ENCODE measurements at regions not wholly inside any gene's neighbourhood (a gene's known extent, or its start where the extent isn't known, plus 50 kb on each side); places are given as distances from the start of the nearest gene placed in this dataset.

GRCh38 chr2:198309081-198309480 lies 504.7 kb downstream of the PLCL1 start:
- H3K36me3 ChIP-seq (ENCODE audit: control insufficient read depth in 4 of 4, insufficient read depth in 4 of 4, low read length in 3 of 4): no peaks in the 10 kb centered on the region
- H3K4me3 ChIP-seq (ENCODE audit: control insufficient read depth in 1 of 7, extremely low read depth in 1 of 7, insufficient read depth in 4 of 7, low read depth in 2 of 7, low read length in 6 of 7): no peak overlapping the region
- no peaks in the 10 kb centered on the region for H3K4me1 ChIP-seq (ENCODE audit: control extremely low read depth in 1 of 4, control insufficient read depth in 4 of 4, insufficient read depth in 4 of 4, low read length in 3 of 4)
- ChIA-PET CTCF (interaction anchor here (0.8 to 1.5 kb wide), 6 partner anchors 10 to 1634 kb away, joined by 3 to 8 read pairs (median 3); no protein-coding TSS in a partner anchor), POLR2A (no interaction called here)
- H3K9me3 ChIP-seq (ENCODE audit: control extremely low read depth in 1 of 5, control insufficient read depth in 4 of 5, insufficient read depth in 2 of 5, low read depth in 1 of 5, low read length in 4 of 5): no peaks in the 10 kb centered on the region
- DNase-seq: no peak
- 83% methylated on average over 1 of the region's 1 CpG for WGBS (ENCODE audit: insufficient coverage)
- no peak overlapping the region for H3K27ac ChIP-seq (ENCODE audit: insufficient read depth in 1 of 2, low read depth in 1 of 2, low read length in 2 of 2, poor library complexity in 1 of 2, severe bottlenecking in 2 of 2)
- peaks cover 4 to 36% (median 18%) of the 10 kb centered on the region in 5 experiments for H3K27me3 ChIP-seq (replicated peaks in 2 of 5; ENCODE audit: control insufficient read depth in 4 of 5, insufficient read depth in 5 of 5, low read length in 4 of 5)

DNA sequence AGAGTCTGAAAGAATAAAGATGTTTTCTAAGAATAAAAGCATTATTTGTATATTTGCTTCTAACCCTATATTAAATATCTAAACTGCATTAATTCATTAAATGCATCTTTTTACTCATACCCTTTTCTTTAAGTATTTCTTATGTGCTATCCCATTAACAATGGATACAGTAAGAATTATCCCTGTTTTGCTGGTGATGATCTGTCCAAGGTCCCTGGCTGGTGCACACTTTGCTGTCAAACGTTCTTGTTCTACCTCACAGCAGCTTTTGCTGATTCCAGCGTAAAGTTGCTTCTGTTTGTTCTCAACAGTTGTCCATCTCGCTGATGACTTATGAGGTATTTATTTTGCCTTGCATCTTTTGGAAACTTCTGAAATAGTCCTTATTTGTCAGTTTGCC lies 504.0 kb downstream of the PLCL1 start:
- POLR2A ChIA-PET: no interaction called here
- H3K4me3 ChIP-seq (ENCODE audit: control insufficient read depth in 1 of 7, extremely low read depth in 1 of 7, insufficient read depth in 4 of 7, low read depth in 2 of 7, low read length in 6 of 7): no peak overlapping the region
- no peak overlapping the region for H3K27ac ChIP-seq (ENCODE audit: insufficient read depth in 1 of 2, low read depth in 1 of 2, low read length in 2 of 2, poor library complexity in 1 of 2, severe bottlenecking in 2 of 2)
- WGBS (ENCODE audit: insufficient coverage): 100% methylated on average over 3 of the region's 3 CpGs
- no peaks in the 10 kb centered on the region for H3K9me3 ChIP-seq (ENCODE audit: control extremely low read depth in 1 of 5, control insufficient read depth in 4 of 5, insufficient read depth in 2 of 5, low read depth in 1 of 5, low read length in 4 of 5)
- H3K4me1 ChIP-seq (ENCODE audit: control extremely low read depth in 1 of 4, control insufficient read depth in 4 of 4, insufficient read depth in 4 of 4, low read length in 3 of 4): no peaks in the 10 kb centered on the region
- no peak for DNase-seq
- CTCF ChIA-PET: interaction anchor here (1.4 kb wide), 1 partner anchor 1156 kb away, joined by 3 read pairs; no protein-coding TSS in a partner anchor
- H3K36me3 ChIP-seq (ENCODE audit: control insufficient read depth in 4 of 4, insufficient read depth in 4 of 4, low read length in 3 of 4): no peaks in the 10 kb centered on the region
- H3K27me3 ChIP-seq (replicated peaks in 2 of 5; ENCODE audit: control insufficient read depth in 4 of 5, insufficient read depth in 5 of 5, low read length in 4 of 5): peaks cover 4 to 29% (median 16%) of the 10 kb centered on the region in 5 experiments

- CTCF ChIA-PET: interaction anchor here (3.0 kb wide), 1 partner anchor 10 kb away, joined by 10 read pairs; no protein-coding TSS in a partner anchor
- Histone ChIP-seq H3K9me3 (ENCODE audit: control extremely low read depth in 1 of 5, control insufficient read depth in 4 of 5, insufficient read depth in 2 of 5, low read depth in 1 of 5, low read length in 4 of 5) (no peaks in the 10 kb centered on the region), H3K36me3 (ENCODE audit: control insufficient read depth in 4 of 4, insufficient read depth in 4 of 4, low read length in 3 of 4) (no peaks in the 10 kb centered on the region), H3K4me1 (ENCODE audit: control extremely low read depth in 1 of 4, control insufficient read depth in 4 of 4, insufficient read depth in 4 of 4, low read length in 3 of 4) (no peaks in the 10 kb centered on the region), H3K27me3 (replicated peaks in 2 of 5; ENCODE audit: control insufficient read depth in 4 of 5, insufficient read depth in 5 of 5, low read length in 4 of 5) (peaks cover 2 to 18% (median 10%) of the 10 kb centered on the region in 5 experiments), H3K4me3 (ENCODE audit: control insufficient read depth in 1 of 7, extremely low read depth in 1 of 7, insufficient read depth in 4 of 7, low read depth in 2 of 7, low read length in 6 of 7) (no peak overlapping the region), H3K27ac (ENCODE audit: insufficient read depth in 1 of 2, low read depth in 1 of 2, low read length in 2 of 2, poor library complexity in 1 of 2, severe bottlenecking in 2 of 2) (no peak overlapping the region)
- DNase-seq: no peak
- POLR2A ChIA-PET: no interaction called here
- 93% methylated on average over 3 of the region's 3 CpGs for WGBS (ENCODE audit: insufficient coverage)
Measured at GRCh38 chr2:198307093-198307492, 502.7 kb downstream of the PLCL1 start.

DNA sequence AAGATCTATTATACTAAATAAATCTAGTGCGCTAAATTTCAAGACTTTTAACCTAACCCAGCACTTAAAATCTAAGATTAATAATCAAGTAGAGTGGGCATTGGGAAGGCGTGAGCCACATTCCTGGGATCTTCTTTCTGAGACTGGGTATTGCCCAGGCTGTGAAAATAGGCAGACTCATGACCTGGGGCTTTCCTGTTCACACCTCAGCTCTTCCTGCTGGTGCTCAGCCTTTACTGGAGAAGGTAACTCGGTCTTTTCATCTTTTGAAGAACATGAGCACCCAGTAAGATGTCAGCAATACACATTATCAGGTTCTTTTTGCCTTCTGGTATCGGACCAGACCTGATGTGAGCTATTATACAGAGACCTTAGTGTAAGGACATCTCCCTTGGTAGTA lies 500.5 kb downstream of the PLCL1 start:
- H3K27me3 ChIP-seq (replicated peaks in 2 of 5; ENCODE audit: control insufficient read depth in 4 of 5, insufficient read depth in 5 of 5, low read length in 4 of 5): peaks cover 0 to 7% (median 2%) of the 10 kb centered on the region in 5 experiments
- ChIA-PET POLR2A (no interaction called here), CTCF (interaction anchor here (0.7 to 3.0 kb wide), 6 partner anchors 8 to 1184 kb away, joined by 3 to 10 read pairs (median 4); no protein-coding TSS in a partner anchor)
- DNase-seq: no peak
- 90% methylated on average over 3 of the region's 4 CpGs for WGBS (ENCODE audit: insufficient coverage)
- H3K4me3 ChIP-seq (ENCODE audit: control insufficient read depth in 1 of 7, extremely low read depth in 1 of 7, insufficient read depth in 4 of 7, low read depth in 2 of 7, low read length in 6 of 7): no peak overlapping the region
- H3K36me3 ChIP-seq (ENCODE audit: control insufficient read depth in 4 of 4, insufficient read depth in 4 of 4, low read length in 3 of 4): no peaks in the 10 kb centered on the region
- no peaks in the 10 kb centered on the region for H3K4me1 ChIP-seq (ENCODE audit: control extremely low read depth in 1 of 4, control insufficient read depth in 4 of 4, insufficient read depth in 4 of 4, low read length in 3 of 4)
- no peak overlapping the region for H3K27ac ChIP-seq (ENCODE audit: insufficient read depth in 1 of 2, low read depth in 1 of 2, low read length in 2 of 2, poor library complexity in 1 of 2, severe bottlenecking in 2 of 2)
- H3K9me3 ChIP-seq (ENCODE audit: control extremely low read depth in 1 of 5, control insufficient read depth in 4 of 5, insufficient read depth in 2 of 5, low read depth in 1 of 5, low read length in 4 of 5): no peaks in the 10 kb centered on the region

GRCh38 chr2:198297350-198297749 lies 493.0 kb downstream of the PLCL1 start:
- Histone ChIP-seq H3K27ac (ENCODE audit: insufficient read depth in 1 of 2, low read depth in 1 of 2, low read length in 2 of 2, poor library complexity in 1 of 2, severe bottlenecking in 2 of 2) (no peak overlapping the region), H3K4me1 (ENCODE audit: control extremely low read depth in 1 of 4, control insufficient read depth in 4 of 4, insufficient read depth in 4 of 4, low read length in 3 of 4) (peaks cover 0 to 5% (median 0%) of the 10 kb centered on the region in 4 experiments), H3K4me3 (ENCODE audit: control insufficient read depth in 1 of 7, extremely low read depth in 1 of 7, insufficient read depth in 4 of 7, low read depth in 2 of 7, low read length in 6 of 7) (no peak overlapping the region), H3K9me3 (ENCODE audit: control extremely low read depth in 1 of 5, control insufficient read depth in 4 of 5, insufficient read depth in 2 of 5, low read depth in 1 of 5, low read length in 4 of 5) (no peaks in the 10 kb centered on the region), H3K27me3 (replicated peaks in 2 of 5; ENCODE audit: control insufficient read depth in 4 of 5, insufficient read depth in 5 of 5, low read length in 4 of 5) (peaks cover 0 to 3% (median 0%) of the 10 kb centered on the region in 5 experiments), H3K36me3 (ENCODE audit: control insufficient read depth in 4 of 4, insufficient read depth in 4 of 4, low read length in 3 of 4) (no peaks in the 10 kb centered on the region)
- CTCF ChIA-PET: interaction anchor here (0.7 to 3.2 kb wide), 24 partner anchors 9 to 1531 kb away, joined by 3 to 15 read pairs (median 4); partner anchors contain the start of gene PLCL1
- POLR2A ChIA-PET: interaction anchor here (0.6 kb wide), 1 partner anchor 899 kb away, joined by 3 read pairs; no protein-coding TSS in a partner anchor
- DNase-seq: no peak
- no CpG with 5 or more reads among the region's 2 CpGs for WGBS (ENCODE audit: insufficient coverage)

- H3K4me3 ChIP-seq (ENCODE audit: control insufficient read depth in 1 of 7, extremely low read depth in 1 of 7, insufficient read depth in 4 of 7, low read depth in 2 of 7, low read length in 6 of 7): no peak overlapping the region
- CTCF ChIA-PET: interaction anchor here (0.6 to 3.2 kb wide), 25 partner anchors 9 to 1532 kb away, joined by 3 to 15 read pairs (median 4); partner anchors contain the start of gene PLCL1
- H3K27ac ChIP-seq (ENCODE audit: insufficient read depth in 1 of 2, low read depth in 1 of 2, low read length in 2 of 2, poor library complexity in 1 of 2, severe bottlenecking in 2 of 2): no peak overlapping the region
- 0% methylated on average over 7 of the region's 8 CpGs for WGBS (ENCODE audit: insufficient coverage)
- no peaks in the 10 kb centered on the region for H3K36me3 ChIP-seq (ENCODE audit: control insufficient read depth in 4 of 4, insufficient read depth in 4 of 4, low read length in 3 of 4)
- H3K9me3 ChIP-seq (ENCODE audit: control extremely low read depth in 1 of 5, control insufficient read depth in 4 of 5, insufficient read depth in 2 of 5, low read depth in 1 of 5, low read length in 4 of 5): no peaks in the 10 kb centered on the region
- POLR2A ChIA-PET: interaction anchor here (0.7 kb wide), 1 partner anchor 29 kb away, joined by 3 read pairs; no protein-coding TSS in a partner anchor
- peak; percentile 68 to 85 (median 79) for DNase-seq
- H3K27me3 ChIP-seq (replicated peaks in 2 of 5; ENCODE audit: control insufficient read depth in 4 of 5, insufficient read depth in 5 of 5, low read length in 4 of 5): peaks cover 0 to 3% (median 0%) of the 10 kb centered on the region in 5 experiments
- H3K4me1 ChIP-seq (ENCODE audit: control extremely low read depth in 1 of 4, control insufficient read depth in 4 of 4, insufficient read depth in 4 of 4, low read length in 3 of 4): peaks cover 0 to 5% (median 0%) of the 10 kb centered on the region in 4 experiments
Measured at GRCh38 chr2:198296665-198297308, 492.4 kb downstream of the PLCL1 start.

DNA sequence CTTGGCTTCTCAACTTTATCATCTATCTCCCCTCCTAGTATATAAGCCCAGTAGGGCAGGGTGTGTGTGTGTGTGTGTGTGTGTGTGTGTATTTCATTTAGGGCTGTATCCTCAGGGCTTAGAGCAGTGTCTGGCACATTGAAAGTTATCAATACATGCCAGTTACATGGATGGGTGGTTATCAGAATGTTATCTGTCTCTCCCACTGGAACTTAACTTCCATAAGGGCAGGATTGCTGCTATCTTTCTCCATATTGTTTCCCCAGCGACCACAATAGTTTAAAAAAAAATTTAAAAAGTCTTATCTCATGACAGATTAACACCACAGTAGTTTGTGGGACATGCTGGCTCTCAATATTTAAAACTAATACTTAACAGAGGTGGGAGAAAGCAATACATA lies 488.9 kb downstream of the PLCL1 start:
- H3K4me3 ChIP-seq (ENCODE audit: control insufficient read depth in 1 of 7, extremely low read depth in 1 of 7, insufficient read depth in 4 of 7, low read depth in 2 of 7, low read length in 6 of 7): no peak overlapping the region
- no peaks in the 10 kb centered on the region for H3K36me3 ChIP-seq (ENCODE audit: control insufficient read depth in 4 of 4, insufficient read depth in 4 of 4, low read length in 3 of 4)
- no peak overlapping the region for H3K27ac ChIP-seq (ENCODE audit: insufficient read depth in 1 of 2, low read depth in 1 of 2, low read length in 2 of 2, poor library complexity in 1 of 2, severe bottlenecking in 2 of 2)
- CTCF ChIA-PET: no interaction called here
- H3K9me3 ChIP-seq (ENCODE audit: control extremely low read depth in 1 of 5, control insufficient read depth in 4 of 5, insufficient read depth in 2 of 5, low read depth in 1 of 5, low read length in 4 of 5): no peaks in the 10 kb centered on the region
- DNase-seq: peak; percentile 37 to 63 (median 44)
- H3K27me3 ChIP-seq (replicated peaks in 2 of 5; ENCODE audit: control insufficient read depth in 4 of 5, insufficient read depth in 5 of 5, low read length in 4 of 5): peaks cover 0 to 1% (median 0%) of the 10 kb centered on the region in 5 experiments
- H3K4me1 ChIP-seq (ENCODE audit: control extremely low read depth in 1 of 4, control insufficient read depth in 4 of 4, insufficient read depth in 4 of 4, low read length in 3 of 4): peaks cover 0 to 5% (median 0%) of the 10 kb centered on the region in 4 experiments
- POLR2A ChIA-PET: no interaction called here
- WGBS (ENCODE audit: insufficient coverage): no CpG with 5 or more reads among the region's 1 CpG

Measured in common myeloid progenitor, CD34-positive (primary cell).